GM18520 (cell line): ENCODE measurements at regions not wholly inside any gene's neighbourhood (a gene's known extent, or its start where the extent isn't known, plus 50 kb on each side); places are given as distances from the start of the nearest gene placed in this dataset.
"Not testable (repeated sequence)": the region's sequence is repeated elsewhere in the genome, so short reads cannot be mapped to it uniquely, and the experiment has no call there.

Experiments used
- ATAC-seq: cut with Tn5 transposase; IDR thresholded peaks from one replicate; pipeline ENCODE4 v1.9.1; 2021; ENCODE audit not compliant: unreplicated experiment

DNA sequence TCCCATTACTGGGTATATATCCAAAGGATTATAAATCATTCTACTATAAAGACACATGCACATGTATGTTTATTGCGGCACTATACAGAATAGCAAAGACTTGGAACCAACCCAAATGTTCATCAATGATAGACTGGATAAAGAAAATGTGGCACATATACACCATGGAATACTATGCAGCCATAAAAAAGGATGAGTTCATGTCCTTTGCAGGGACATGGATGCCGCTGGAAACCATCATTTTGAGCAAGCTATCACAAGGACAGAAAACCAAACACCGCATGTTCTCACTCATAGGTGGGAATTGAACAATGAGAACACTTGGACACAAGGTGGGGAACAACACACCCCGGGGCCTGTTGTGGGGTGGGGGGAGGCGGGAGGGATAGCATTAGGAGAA lies 57.0 kb upstream of the NEUROD1 start:
- not testable (repeated sequence) for ATAC-seq

DNA sequence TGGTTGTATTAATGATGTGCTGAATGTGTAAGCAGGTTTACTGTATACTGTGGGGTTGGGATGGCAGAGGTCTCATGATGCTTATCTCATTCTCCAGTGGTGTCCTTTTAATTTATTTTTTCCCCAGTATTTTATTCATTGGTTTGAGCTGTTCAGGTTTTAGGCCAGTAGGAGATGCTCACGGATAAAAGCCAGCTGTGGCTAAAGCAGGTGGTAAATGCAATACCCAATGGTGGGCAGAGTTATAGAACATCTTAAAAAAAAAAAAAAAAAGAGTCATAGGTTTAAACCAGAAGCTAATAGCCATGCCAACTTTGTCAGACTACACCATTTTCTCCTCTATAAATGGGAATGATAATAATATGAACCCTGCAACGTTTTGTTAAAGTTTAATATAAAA lies 57.8 kb upstream of the NEUROD1 start:
- ATAC-seq: no peak

DNA sequence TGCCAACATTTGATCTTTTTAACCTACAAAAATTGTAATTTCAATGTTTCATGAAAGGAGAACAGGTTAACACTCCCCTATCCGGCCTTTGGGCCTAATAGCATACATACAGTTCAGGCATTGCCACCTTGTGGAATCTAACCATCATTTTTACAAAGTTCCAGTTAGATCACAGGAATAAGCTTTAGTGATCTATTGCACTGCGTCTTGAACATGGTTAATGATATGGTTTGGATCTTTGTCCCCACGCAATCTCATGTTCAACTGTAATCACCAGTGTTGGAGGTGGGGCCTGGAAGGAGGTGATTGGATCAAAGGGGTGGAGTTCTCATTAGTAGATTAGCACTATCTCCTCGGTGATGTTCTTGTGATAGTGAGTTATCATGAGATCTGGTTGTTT lies 58.2 kb upstream of the NEUROD1 start:
- no peak for ATAC-seq

DNA sequence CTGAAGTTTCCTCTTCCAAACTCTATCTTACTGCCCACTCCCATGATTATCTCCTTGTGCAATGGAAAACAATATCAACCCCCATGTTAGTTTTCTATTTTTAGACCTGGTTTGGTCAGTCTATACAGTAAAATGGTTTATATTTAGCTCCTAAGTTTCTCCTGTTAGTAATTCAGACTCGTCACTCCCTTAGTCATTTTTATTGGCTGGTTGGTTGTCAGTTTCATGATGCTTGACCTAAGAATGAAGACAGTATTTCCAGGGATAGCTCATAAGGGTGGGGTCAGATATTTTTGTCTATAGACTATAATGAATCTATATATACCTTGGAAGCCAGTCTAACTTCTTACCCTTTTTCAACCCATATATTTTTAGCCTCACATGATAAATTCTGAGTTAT lies 61.4 kb upstream of the NEUROD1 start:
- no peak for ATAC-seq

DNA sequence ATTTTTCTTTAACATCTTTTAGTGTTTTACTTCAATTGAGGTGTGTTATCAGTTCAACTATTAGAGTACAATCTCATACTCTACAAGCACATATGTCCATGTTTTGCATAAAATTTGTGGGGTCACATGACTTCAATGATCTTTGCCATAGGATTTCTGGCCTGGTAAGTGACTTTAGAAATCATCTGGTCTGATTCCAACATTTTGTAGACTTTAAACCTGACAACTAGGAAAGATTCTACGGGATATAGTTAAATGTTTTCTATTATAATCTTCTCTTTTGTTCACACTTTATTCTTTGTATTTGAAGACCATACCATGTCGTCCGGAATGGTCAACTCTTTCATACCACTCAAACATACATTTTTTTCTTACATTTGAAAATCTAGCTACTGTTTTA lies 62.0 kb upstream of the NEUROD1 start:
- no peak for ATAC-seq

DNA sequence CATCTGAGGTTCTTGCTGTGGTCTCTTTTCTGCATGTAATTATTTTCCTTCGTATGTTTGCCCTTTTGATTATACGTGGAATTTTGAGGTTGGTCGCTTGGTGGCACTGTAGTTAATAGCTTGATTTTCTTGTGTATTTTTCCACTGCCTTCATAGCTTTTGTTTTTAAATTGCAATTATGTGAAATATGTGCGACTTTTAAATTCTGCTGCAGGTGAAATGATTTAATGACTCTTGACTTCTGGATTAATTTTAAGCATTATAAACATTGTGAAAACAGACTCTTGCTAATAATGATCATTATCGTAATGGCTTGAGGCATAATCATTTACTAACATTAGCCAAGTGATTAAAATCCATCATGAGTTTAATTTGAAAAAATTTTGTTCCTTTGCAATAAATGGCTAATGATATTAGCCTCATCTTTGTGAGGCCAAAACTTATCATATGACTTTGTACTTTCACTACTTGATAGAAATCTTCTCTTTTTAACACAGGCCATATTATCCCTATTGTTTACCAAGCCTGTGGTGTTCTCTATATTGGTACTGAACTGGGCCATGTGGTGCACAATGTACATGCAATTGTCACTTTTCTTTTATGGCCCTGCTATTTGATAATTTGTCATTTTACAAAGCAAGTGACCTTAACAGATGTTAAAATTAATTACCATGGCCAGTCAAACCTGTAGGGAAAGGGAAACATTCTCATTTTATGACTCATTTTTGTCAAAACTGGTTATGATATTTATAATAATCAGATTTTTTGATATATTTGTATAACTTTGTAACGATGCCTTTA lies 62.8 kb upstream of the NEUROD1 start:
- no peak for ATAC-seq

DNA sequence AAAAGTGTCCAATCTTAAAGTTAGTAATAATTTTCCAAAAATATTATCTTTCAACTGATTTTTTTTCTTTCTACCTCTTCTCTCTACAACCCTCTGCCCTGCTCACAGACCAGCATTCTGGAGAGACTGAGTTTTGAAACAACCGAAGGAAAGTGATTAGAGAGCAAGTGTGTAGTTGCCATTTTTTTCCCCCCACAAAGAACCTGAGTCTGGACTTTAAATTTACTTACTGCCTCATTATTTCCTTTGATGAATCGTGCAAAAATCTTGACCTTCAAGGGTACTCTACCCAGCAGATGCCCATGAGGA lies 63.4 kb upstream of the NEUROD1 start:
- no peak for ATAC-seq

DNA sequence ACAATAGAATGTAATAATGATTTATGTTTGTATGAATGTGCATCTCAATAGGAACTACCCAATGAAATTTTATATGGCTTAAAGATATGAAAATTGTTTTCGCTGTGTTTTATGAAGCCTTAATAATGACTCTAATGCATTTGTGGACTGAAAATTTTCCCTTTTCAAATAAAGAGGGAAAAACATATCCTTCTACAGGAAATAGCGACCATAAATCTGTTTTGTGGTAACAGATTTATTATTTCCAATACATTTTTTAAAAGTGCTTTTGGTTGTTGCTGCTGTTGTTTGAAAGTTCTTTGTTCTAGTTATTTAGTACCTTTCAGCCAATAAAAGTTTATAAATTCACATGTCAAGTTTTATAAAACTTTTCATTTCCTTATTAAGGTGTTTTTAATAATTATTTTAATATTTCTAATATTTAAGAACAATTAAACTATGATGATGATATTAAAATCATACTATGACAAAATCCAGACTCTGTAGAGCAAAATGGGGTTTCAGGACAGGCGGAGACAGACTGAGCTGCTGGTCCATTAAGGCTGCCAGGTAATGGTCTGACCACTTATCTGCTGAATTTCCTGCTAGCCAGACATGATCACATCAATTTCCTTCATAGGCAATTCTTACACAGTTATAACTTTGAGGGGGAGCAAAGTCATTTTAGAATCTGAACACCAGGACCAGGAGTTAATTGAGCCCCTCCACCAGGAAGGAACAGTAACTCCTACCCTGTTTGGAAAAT lies 65.7 kb upstream of the NEUROD1 start:
- no peak for ATAC-seq

DNA sequence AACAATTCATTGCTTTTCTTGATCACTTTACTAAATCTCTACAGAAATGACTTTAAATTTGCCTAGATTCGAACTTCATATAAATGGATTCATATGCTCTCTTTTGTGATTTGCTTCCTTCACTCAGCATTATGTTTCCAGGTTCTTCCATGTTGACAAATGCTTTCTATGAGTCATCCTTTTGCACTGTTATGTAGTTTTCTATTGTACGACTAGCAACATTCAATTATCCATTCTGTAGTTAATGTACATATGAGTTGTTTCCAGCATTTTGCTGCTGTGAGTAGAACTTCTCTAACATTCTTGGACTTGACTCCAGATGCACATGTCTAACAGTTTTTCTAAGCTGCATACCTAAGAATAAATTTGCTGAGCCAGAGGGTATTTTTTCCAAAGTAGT lies 66.5 kb upstream of the NEUROD1 start:
- ATAC-seq: no peak

DNA sequence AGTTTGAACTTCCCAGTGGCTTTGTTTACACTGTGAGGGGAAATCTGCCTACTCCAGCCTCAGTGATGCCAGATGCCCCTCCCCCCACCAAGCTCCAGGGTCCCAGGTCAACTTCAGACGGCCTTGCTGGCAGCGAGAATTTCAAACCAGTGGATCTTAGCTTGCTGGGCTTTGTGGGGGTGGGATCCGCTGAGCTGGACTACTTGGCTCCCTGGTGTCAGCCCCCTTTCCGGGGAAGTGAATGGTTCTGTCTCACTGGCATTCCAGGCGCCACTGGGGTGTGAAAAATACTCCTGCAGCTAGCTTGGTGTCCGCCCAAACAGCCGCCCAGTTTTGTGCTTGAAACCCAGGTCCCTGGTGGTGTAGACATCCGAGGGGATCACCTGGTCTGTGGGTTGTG lies 70.0 kb upstream of the NEUROD1 start:
- no peak for ATAC-seq

DNA sequence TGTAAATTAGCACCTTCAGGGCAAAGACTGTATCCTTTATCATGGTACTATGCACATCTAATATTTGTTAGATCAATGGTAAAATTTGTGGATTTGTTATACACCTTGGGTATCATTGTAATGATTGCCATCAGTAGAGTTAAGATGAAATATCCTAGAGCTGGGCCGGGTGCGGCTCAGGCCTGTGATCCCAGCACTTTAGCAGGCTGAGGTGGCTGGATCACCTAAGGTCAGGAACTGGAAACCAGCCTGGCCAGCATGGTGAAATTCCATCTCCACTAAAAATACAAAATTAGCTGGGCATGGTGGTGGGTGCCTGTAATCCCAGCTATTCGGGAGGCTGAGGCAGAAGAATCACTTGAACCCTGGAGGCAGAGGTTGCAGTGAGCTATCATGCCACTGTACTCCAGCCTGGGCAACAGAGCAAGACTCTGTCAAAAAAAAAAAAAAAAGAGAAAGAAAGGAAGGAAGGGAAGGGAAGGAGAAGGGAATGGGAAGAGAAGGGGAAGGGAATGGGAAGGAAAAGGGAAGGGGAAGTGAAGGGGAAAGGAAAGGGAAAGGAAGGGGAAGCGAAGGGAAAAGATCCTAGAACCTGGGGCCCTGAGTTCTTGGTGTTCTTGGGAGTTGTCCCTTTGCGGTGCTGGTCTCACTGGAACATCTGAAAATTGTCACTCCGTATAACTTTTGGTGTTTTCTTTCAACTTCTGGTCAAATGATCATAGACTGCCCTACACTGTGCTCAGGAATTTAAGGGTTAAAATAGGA lies 71.1 kb upstream of the NEUROD1 start:
- no peak for ATAC-seq

DNA sequence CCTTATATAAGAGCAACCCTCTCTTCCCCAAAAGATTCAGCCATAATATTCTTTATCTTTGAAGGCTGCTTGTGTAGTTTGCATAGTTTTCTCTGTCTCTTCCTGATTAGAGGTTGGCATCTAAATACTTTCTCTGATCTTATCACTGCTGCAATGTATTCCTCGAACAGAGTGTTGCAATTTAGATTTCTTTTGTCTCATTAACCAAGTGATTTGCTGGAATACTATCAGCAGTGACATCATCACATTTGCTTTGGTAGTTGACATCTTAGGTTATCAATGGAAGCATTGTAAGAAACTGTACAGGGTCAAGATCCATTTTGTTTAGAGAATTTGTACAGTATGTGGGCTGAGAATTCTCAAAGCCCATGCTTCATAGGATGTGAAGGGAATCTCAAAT lies 72.0 kb upstream of the NEUROD1 start:
- ATAC-seq: no peak

DNA sequence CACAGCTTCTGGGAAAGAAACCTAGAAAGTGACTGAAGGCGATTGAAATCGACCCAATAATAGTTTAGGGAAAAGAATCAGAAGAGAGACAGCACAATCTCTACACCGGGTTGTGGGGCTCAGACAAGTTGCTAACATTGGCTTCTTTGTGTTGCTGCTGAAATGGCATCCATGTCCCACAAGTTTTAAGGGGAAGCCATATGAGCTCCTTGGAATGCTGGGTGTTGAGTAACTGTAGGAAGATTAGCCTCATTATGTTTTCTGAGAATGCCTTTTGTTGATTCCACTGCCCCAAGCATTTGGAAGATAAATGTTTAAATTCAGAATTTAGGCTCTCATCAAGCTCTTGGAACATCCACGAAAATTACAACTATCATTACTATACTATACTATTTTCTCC lies 73.4 kb upstream of the NEUROD1 start:
- ATAC-seq: no peak

DNA sequence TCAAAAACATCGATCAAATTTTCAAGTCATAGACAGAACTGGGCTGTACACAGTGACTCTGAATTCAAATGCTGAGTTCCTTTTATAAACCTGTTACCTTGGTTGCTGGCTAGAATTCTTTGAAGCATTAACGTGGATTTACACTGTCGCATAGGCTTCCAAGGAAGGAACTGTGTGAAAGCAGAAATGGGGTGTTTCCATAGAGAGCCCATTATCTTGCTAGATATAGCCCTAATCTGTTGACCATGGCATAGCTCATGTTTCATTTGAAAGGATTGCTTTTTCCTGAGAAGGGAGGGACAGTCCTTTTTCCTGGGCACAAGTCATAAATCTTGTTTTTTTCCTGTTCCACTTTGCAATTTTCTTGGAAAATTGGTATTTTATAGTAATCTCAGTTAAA lies 73.8 kb upstream of the NEUROD1 start:
- ATAC-seq: no peak

DNA sequence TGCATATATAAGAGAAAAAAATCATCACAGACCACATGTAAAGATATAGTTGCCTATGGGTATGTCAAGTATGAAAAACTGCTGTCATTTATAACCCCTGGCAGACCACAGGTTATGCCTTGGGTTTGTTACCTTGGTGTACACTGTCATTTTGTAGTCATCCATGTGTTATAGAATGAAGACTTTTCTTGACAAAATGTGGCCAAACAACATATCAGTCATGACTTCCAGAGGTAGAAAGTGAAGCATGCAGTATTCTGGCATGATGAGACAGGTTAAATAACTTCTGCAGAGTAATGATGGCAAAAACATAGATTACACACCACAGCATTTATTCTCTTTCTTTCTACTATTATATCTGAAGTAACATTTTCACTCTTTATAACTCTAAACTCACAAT lies 74.9 kb upstream of the NEUROD1 start:
- ATAC-seq: no peak

DNA sequence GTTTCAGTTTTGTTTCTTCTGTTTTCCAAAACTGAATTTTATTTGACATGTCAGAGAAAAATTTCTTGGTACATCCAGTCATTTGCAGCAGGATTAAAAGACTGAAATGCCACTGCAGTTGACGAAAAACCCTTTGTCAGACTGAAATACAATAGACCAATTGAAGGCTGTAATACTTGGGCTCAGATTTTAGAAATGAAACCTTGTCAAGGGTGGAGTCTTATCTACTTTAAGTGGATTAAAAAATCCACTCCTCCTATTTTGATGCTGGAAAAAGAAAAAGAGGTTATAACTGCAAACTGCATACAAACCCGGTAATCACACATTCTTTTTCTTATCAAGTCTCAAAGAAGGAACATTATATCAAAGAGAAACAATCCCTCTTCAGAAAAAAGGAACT lies 80.2 kb upstream of the NEUROD1 start:
- ATAC-seq: no peak

DNA sequence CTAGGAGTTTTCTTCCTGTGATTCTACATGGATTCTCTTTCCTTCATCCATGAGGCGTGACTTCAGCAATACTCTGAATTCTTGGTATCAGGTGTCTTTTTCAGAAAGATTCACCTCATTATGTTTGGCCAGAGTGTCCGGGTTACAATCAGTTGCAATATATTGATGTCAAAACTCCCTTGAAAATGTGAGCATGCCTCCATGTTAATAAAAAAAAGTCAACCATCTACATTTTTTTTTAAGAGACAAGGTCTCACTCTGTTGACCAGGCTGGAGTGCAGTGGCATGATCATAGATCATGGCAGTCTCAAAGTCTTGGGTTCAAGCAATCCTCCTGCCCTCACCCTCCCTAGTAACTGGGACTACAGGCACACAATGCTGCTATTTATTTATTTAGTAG lies 80.9 kb upstream of the NEUROD1 start:
- ATAC-seq: no peak

DNA sequence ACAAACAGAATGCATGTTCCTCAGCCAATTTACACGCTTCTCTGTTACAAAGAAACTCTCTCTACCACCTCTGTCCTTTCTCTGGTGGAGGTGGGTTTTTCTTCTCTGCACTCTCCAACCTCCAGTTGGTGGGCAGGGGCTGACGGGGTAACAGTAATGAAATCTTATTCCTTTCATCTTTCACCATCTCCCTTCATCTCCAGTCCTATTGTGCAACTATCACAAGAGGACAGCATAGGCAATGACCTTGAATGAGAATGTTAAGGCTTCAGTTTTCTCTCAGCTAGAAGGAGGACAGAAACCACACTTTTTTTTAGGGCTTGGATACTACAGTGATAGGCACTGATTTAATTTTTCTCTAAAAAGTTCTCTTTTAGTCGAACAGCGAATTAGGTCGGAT lies 81.7 kb upstream of the NEUROD1 start:
- no peak for ATAC-seq

DNA sequence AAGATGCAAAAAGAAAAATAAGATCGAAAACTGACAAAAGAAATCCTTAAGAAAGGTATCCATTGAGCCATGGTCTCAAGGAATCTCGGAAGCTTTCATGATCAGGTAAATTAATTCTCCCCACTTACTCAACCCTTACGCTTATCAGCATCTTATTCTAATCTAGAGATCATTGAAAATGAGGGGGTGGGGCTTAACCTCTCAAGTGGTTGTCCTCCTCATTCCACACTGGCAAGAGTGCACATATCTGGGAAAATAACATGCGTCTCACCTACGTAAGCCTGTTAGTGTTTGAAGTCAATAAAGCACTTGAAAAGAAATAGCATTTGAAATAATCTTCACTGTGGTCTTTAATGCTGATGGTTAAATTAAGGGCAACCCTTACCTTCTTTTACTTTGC lies 82.5 kb upstream of the NEUROD1 start:
- no peak for ATAC-seq

DNA sequence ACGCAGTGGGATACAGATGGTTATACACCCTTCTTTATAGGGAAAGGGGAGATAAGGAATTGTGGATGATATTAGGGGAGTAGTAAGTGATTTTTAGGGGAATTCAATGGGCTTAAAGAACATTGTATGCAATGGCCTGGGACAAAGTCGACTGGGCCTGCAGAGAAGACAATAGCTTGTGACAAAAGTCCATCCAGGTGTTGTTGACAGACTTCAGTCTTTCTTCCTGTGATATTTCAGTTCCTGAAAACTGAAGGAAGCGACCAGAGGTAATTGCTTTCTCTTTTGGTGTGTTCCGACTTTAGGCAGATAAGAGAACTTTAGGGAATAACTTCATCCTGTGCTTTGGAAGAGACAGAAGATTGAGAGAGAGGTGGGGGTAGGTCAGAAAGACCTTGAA lies 83.1 kb upstream of the NEUROD1 start:
- no peak for ATAC-seq

DNA sequence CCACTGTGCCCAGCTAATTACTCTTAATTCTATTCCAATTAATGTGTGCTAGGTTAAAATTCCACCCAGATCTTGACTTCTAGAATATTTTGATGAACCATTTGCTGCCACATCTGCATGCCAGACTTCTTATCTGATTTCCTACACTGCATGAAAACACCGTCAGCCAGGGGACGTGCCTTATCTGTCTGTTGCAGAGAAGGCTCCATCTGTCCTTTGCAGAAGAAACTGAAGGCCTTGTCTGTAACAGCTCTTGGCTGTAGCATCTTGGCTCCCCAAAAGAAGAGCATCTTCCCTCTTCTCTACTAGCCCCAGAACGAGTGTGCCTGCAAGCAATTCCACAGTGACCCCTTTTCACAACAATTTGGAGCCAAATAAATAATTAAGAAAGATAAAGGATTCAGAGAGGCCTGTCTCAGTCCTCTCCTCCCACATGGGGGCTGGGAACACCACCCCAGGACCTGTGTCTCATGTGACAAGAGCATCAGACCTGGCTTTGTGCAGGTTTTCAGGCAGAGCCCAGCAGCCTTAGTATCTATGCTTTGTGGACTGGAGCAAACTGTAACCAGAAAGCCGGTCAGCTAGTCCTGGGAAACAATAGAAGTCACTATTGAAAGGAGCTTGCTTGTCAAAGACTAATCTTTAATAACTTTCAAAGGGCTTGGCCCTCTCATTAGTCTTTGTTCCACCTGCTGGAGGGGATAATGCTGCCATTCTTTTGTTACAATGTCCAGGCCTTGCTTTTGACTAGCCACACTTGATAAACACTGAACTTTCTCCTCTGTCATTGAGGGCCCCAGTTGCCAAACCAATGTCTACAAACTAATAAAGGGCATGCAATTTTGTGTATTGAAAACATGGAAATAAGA lies 84.0 kb upstream of the NEUROD1 start:
- ATAC-seq: no peak
